SK-N-DZ (cell line): ENCODE measurements at regions not wholly inside any gene's neighbourhood (a gene's known extent, or its start where the extent isn't known, plus 50 kb on each side); places are given as distances from the start of the nearest gene placed in this dataset.
"Not testable (repeated sequence)": the region's sequence is repeated elsewhere in the genome, so short reads cannot be mapped to it uniquely, and the experiment has no call there.

ENCODE experiments used
- DNase-seq: peaks from one replicate; pipeline ENCODE4 v3.0.0-alpha.2; 2015; ENCODE audit warnings: low spot score

GRCh38 chr12:72148709-72149108, 123.5 kb upstream of the TRHDE start:
- no peak for DNase-seq

DNA sequence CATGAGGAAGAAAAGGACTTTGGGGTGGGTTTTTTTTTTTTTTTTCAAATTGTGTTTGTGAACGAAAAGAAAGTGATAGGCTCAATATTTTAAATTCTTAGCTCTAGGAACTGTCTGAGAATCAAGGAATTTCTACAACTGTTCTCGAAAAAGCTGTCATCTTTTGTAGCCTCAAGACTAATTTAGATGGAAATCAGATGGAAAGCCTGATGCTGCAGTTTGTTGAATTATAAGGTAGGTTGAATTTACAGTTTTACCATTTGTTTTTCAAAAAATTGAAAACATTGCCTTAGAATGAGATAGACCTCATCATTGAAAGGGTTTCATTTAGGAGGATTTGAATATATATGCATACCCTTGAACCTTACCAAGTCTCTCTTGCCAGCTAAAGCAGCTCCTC, 109.3 kb upstream of the TRHDE start:
- DNase-seq, result no peak

- no peak for DNase-seq
Observed at GRCh38 chr12:72168851-72169250, 103.3 kb upstream of the TRHDE start.

DNA sequence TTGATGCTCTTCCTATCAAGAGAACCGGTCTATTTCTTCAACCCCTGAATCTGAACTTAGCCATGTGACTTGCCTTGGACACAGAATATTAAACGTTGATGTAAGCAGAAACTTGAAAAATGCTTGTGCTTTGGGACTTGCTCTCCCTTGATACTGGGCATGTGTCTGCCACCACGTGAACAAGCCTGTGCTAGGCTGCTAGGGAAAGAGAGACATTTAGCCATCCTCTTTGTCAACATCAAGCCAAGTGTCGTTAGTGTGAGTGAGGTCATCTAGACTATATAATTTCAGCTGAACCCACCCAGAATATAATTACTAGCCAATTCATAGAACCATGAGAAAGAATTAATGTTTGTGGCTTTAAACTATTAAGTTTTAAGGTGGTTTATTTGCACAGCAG, 98.2 kb upstream of the TRHDE start:
- DNase-seq, result no peak

DNA sequence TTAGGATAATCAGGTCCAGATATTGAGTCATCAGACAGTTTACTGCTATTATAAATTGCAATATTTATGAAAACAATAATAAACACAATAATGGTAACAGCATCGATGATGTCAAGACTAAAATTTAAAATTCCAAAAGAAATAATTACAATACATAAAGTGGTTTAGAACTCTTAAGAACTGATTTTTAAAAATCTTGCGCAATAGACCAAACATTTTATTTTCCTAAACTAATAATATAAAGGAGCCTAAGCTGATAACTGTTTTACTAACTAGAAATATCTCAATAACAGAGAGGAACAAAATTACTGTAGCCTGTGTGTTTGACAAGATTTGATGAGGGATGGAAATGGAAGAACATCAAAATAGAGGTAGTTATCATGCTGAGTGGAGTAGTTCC, 93.9 kb upstream of the TRHDE start:
- DNase-seq, result no peak

GRCh38 chr12:72178871-72179270, 93.3 kb upstream of the TRHDE start:
- DNase-seq, result no peak

GRCh38 chr12:72179841-72180240, 92.3 kb upstream of the TRHDE start:
- no peak for DNase-seq

DNA sequence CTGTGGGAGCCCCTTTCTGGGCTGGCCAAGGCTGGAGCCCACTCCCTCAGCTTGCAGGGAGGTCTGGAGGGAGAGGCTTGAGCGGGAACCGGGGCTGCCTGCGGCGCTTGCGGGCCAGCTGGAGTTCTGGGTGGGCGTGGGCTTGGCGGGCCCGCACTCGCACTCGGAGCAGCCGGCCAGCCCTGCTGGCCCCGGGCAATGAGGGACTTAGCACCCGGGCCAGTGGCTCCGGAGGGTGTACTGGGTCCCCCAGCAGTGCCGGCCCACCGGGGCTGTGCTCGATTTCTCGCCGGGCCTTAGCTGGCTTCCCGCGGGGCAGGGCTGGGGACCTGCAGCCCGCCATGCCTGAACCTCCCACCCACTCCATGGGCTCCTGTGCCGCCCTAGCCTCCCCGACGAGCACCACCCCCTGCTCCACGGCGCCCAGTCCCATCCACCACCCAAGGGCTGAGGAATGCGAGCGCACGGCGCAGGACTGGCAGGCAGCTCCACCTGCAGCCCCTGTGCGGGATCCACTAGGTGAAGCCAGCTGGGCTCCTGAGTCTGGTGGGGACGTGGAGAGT, 87.1 kb upstream of the TRHDE start:
- not testable (repeated sequence) for DNase-seq

DNA sequence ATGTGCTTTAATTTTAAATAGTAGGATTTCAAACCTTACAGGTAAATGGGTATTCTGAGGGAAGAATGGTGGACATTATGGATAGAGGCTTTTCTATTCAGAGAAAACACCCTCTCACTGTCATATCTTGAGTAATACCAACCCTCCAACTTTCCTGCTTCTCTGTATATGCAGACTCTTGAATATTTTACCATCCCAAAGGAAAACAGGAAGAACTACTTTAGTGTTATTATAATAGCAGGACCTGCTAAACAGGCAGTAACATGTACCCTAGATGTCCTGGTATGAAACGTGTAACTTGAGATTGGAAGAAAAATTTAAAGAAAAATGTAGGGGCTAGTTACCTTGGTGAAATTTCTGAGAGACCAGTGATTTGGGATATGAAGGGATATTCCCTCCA, 82.9 kb upstream of the TRHDE start:
- no peak for DNase-seq

DNA sequence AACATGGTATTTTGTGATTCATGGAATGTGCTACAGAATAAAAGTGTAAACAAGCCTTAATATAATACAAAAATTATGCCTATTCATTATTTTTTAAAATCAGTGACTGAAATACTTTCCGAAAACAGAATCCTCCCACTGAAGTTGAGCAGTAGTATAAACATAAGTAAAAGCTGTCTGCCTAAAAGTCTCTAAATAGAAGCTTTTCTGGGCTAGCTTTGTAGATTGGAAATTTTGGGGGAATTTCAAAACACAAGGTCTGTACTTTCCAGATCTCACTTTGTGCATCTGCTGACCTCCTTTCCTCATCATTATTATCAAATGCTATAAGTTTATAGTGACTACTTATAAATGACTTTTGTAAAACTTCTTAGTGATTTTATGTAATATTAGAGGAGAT, 80.4 kb upstream of the TRHDE start:
- no peak for DNase-seq

GRCh38 chr12:72197790-72198189, 74.4 kb upstream of the TRHDE start:
- no peak for DNase-seq

DNA sequence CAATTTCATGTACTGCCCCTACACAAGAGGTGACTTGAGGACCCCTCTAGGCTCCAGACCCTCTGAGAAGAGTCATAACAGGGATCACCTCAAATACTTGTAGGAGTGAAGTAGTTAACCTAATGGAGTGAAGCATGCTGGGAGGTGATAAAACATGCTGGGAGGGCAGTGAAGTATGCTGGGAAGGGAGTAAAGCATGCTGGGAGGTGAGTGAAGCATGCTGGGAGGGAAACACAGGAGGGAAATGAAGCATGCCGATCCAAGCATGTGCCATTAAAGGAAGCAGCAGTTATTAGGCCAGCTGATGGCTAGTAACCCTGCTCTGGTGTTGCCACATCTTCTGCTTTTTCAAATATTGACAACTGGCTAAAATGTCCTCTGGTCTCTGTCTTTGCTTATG, 70.7 kb upstream of the TRHDE start:
- no peak for DNase-seq

DNA sequence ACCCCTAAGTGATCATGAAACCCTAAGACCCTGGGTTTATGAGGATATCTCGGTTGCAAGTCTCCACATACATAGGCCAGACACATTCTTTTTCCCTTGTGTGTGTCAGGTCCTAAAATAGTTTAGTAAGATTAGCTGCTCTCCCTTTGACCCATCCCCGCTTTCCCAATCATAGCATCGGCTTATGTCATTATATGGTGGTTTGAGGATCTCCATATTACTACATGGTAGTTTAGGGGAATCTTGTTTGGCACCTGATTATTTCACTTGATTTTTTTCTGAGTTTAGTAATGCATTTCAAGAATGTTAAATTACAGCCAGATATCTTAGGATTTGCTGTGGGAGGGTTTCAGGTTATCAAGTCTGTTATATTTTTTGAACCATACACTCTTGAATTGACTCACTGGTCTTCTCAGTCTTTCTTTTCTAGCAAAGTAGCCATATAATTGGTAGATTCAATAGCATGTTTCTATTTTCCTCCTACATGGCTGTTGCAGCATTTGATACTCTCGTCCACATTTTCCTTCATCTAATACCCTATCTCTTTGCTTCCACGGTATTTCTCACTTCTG, 68.3 kb upstream of the TRHDE start:
- no peak for DNase-seq

DNA sequence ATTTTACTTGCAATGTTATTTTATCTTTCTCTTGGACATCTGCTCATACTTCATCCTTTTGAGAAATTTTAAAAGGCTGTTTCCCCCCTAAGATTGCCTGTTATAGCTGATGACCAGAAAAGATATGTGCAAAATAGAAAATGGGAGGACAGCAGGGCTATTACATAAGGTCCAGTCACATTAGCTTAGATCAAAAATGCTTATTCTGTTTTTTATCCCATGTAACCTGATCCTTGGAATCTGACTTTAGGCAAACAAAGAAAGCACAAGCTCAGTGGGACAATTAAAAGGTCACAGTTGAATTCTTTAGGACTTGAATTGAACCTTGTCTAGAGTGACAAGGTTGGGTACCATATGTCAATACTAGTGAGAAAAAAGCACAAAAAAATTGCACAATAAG, 65.1 kb upstream of the TRHDE start:
- peak; percentile 54 for DNase-seq

DNA sequence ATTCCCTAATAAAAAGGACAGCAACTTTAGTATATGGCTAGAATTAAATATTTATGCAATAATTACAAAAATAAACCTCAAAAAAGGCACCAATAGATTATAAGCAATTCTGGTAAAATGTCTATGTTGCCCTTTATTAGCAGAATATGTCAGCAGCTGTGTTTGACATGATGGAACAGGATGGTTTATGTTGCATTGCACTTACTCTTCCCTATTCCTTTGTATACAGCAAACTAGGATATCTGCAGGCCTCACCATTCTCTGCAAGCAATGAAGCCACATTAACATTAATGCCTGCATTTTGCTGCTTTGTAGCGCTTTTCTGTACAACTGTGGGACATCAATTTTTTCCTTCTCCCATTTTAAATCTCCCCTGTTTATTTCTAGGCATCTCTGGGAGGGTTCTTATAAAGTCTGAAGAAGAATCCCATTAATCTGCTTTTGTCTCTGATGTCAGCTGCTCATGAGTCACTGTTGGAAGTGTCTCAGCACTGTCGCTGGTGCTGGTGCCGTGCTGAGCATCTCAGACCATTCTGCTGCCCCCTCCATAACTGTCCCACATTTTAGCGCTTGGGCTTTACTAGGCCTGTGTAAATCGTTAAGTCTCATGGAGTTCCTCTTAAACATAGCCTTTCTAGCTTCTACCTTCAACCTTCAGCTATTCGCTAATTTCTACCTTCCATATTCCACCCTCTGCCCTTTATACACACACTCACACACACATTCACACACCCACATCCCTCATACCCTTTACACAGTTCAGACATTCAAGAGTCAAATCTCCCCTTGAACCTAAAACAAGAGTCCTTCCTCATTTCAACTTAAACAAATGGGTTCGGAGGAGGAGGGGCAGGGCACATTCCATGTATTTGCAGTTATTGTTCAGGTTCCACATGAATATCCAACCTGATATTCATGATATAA, 64.4 kb upstream of the TRHDE start:
- DNase-seq, result no peak

GRCh38 chr12:72209086-72209485, 63.1 kb upstream of the TRHDE start:
- peak; percentile 74 for DNase-seq

DNA sequence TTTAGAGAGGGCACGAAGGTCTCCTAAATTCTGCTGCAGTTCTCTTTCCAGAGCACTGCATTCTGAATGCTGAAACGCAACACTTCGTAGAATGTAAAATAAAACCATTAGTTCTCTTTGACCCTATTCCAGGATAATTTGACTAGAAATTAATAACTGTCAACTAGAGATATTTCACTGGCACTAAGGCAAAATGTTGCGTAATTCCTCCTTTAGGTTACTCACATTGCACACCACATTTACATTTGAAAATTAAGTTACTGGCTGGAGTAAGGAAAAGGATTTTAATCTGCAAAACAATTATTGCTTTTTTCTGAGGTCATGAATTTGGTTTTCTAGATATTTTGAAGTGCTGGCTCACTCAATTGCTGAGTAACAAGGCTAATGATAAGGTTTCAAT, 58.0 kb upstream of the TRHDE start:
- no peak for DNase-seq

DNA sequence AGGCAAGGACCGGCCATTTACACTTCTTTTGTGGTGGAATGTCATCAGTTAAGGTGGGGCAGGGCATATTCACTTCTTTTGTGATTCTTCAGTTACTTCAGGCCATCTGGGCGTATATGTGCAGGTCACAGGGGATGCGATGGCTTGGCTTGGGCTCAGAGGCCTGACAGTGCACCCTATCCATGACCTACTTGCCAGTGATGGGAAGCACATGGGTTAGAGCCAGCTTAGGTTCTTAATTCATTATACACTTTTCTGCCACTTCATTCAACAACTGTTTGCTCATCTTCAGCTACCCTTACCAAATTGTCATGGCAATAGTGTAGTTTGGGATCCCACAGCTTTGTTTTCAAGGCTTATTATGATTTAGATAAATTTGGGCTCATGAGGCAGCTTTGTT, 56.9 kb upstream of the TRHDE start:
- not testable (repeated sequence) for DNase-seq

DNA sequence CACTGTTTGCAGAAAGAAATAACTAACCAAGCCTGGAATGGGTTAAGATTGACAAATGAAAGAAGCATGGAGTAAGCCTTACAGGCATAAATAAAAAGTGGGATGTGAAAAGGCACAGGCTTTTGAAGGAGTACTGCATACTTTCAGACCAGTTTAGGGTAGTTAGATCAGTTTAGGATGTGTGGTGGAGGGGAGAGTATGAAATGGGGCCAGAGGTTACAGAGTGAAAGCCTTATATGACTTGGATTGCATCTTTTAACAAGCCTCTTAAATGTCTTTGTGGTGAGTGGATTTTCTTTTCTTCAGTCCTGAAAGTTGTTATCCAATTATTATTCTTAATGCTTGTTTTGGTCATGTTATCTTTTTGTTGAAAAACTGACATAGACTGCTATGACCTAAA, 52.2 kb upstream of the TRHDE start:
- no peak for DNase-seq
